ENCODE measurements at regions not wholly inside any gene's neighbourhood (a gene's known extent, or its start where the extent isn't known, plus 50 kb on each side); places are given as distances from the start of the nearest gene placed in this dataset.

DNA sequence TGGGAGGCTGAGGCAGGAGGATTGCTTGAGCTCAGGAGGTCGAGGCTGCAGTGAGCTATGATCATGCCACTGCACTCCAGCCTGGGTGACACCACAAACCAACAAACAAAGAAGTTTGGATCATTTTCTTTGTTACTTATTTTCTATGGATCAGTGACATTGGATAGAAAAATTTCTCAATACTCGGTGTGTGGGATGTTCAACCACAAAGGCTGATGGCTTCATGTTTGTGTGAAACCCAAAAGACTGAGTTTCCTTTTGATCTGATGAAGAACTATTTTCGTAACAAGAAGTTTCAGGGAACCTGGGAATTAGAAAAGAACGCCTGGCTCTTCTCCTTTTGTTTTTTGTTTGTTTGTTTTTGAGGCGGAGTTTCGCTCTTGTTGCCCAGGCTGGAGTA, 104.0 kb downstream of the HOXA1 start:
- WGBS (ENCODE audit: low lambda C conversion rate) = 25% methylated on average over 6 of the region's 6 CpGs

DNA sequence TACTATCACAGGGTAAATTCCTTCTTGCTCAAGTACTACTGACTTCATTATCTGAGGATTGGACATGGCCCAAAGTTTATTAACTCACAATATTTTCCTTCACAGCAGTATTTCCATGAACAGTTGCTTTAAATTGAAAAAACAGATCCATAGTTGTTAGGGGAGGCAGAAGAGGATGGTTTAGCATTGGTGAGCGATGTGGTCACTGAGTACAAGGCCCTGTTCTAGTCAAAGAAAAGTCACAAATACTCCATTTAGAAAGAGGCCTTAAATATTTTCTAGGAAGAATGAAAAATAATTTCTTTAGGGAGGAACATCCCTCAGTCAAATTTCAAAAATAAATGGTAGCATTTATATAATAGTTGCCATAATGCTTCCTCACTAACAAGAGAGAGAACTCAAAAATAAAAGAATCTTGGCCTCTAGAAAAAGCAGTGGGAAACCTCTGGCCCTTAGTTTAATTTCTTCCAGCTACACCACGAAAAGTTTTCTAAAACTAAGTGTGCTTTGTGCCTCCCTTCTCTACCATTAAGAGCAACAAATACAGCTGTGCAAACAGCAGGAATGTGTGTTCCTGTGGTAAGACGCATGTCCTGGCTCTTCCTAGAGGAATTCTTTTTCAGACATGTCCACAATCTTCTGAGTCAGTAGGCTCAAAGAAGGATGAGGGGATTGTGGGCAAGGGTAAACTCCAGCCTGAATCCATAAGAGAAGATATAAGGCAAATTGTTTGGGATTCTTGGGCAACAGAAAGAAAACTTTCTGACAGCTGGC, 105.7 kb downstream of the HOXA1 start:
- Histone ChIP-seq H3K4me2 (no peak overlapping the region), H3K9me2 (no peaks in the 10 kb centered on the region), H2AFZ (ENCODE audit: low read depth) (no peak overlapping the region), H3K79me2 (ENCODE audit: insufficient read depth) (no peaks in the 10 kb centered on the region), H4K20me1 (ENCODE audit: insufficient read depth) (no peaks in the 10 kb centered on the region), H3K9ac (no peak overlapping the region), H3K9me3 (no peaks in the 10 kb centered on the region), H3F3A (replicated peaks; ENCODE audit: insufficient read depth) (no peaks in the 10 kb centered on the region), H3K36me3 (replicated peaks in 1 of 2; ENCODE audit: control insufficient read depth in 1 of 2, insufficient read depth in 2 of 2, low read length in 1 of 2) (no peaks in the 10 kb centered on the region), H3K4me3 (ENCODE audit: low read depth in 2 of 2, low read length in 1 of 2) (no peak overlapping the region), H3K27ac (ENCODE audit: low read depth in 2 of 2, low read length in 1 of 2) (no peak overlapping the region), H3K27me3 (ENCODE audit: insufficient read depth) (peaks cover 24% of the 10 kb centered on the region; the same call in 1 of the 2 replicates), H3K4me1 (ENCODE audit: control insufficient read depth in 1 of 2, insufficient read depth in 2 of 2, low read depth in 1 of 2, low read length in 1 of 2) (no peaks in the 10 kb centered on the region)
- DNase-seq = no peak
- POLR2A ChIA-PET = no interaction called here
- no peak for TF ChIP-seq CHD2 (IDR thresholded peaks at IDR 0.05; ENCODE audit: low read length, partially characterized antibody)
- TF ChIP-seq EZH2phosphoT487 (IDR thresholded peaks at IDR 0.05; ENCODE audit: borderline replicate concordance, low read depth) = no peak
- TF ChIP-seq, protein P1, sequence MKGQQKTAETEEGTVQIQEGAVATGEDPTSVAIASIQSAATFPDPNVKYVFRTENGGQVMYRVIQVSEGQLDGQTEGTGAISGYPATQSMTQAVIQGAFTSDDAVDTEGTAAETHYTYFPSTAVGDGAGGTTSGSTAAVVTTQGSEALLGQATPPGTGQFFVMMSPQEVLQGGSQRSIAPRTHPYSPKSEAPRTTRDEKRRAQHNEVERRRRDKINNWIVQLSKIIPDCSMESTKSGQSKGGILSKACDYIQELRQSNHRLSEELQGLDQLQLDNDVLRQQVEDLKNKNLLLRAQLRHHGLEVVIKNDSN (IDR thresholded peaks at IDR 0.05; ENCODE audit: borderline replicate concordance, low read depth) = no peak
- no peak for TF ChIP-seq TCF12 (IDR thresholded peaks at IDR 0.05)
- TF ChIP-seq TAF1 (IDR thresholded peaks at IDR 0.05; ENCODE audit: borderline replicate concordance, low read depth, low read length) = no peak
- TF ChIP-seq, protein P2, sequence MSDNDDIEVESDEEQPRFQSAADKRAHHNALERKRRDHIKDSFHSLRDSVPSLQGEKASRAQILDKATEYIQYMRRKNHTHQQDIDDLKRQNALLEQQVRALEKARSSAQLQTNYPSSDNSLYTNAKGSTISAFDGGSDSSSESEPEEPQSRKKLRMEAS (IDR thresholded peaks at IDR 0.05; ENCODE audit: low read depth) = no peak
- no peak for TF ChIP-seq CTCF (IDR thresholded peaks at IDR 0.05)
- TF ChIP-seq, protein P3, sequence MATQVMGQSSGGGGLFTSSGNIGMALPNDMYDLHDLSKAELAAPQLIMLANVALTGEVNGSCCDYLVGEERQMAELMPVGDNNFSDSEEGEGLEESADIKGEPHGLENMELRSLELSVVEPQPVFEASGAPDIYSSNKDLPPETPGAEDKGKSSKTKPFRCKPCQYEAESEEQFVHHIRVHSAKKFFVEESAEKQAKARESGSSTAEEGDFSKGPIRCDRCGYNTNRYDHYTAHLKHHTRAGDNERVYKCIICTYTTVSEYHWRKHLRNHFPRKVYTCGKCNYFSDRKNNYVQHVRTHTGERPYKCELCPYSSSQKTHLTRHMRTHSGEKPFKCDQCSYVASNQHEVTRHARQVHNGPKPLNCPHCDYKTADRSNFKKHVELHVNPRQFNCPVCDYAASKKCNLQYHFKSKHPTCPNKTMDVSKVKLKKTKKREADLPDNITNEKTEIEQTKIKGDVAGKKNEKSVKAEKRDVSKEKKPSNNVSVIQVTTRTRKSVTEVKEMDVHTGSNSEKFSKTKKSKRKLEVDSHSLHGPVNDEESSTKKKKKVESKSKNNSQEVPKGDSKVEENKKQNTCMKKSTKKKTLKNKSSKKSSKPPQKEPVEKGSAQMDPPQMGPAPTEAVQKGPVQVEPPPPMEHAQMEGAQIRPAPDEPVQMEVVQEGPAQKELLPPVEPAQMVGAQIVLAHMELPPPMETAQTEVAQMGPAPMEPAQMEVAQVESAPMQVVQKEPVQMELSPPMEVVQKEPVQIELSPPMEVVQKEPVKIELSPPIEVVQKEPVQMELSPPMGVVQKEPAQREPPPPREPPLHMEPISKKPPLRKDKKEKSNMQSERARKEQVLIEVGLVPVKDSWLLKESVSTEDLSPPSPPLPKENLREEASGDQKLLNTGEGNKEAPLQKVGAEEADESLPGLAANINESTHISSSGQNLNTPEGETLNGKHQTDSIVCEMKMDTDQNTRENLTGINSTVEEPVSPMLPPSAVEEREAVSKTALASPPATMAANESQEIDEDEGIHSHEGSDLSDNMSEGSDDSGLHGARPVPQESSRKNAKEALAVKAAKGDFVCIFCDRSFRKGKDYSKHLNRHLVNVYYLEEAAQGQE (IDR thresholded peaks at IDR 0.05; ENCODE audit: low read depth, low read length) = no peak
- TF ChIP-seq, protein P4, sequence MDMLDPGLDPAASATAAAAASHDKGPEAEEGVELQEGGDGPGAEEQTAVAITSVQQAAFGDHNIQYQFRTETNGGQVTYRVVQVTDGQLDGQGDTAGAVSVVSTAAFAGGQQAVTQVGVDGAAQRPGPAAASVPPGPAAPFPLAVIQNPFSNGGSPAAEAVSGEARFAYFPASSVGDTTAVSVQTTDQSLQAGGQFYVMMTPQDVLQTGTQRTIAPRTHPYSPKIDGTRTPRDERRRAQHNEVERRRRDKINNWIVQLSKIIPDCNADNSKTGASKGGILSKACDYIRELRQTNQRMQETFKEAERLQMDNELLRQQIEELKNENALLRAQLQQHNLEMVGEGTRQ (IDR thresholded peaks at IDR 0.05; ENCODE audit: borderline replicate concordance, low read depth, low read length) = no peak
- TF ChIP-seq SIN3A (IDR thresholded peaks at IDR 0.05; ENCODE audit: borderline replicate concordance, low read depth, low read length) = no peak
- no peak for TF ChIP-seq GABPA (IDR thresholded peaks at IDR 0.05; ENCODE audit: low read depth)
- no peak for TF ChIP-seq RXRA (IDR thresholded peaks at IDR 0.05; ENCODE audit: borderline replicate concordance, low read depth)
- no peak for TF ChIP-seq GATA2 (CRISPR knock-in tag; IDR thresholded peaks at IDR 0.05)
- TF ChIP-seq RFX5 (IDR thresholded peaks at IDR 0.05; ENCODE audit: low read length) = no peak
- WGBS (ENCODE audit: low lambda C conversion rate) = 5% methylated on average over 3 of the region's 3 CpGs
- CTCF ChIA-PET = no interaction called here

More for the DNA sequence above, 104.0 kb downstream of the HOXA1 start:
- H3K79me2 ChIP-seq (ENCODE audit: insufficient read depth) = no peaks in the 10 kb centered on the region
- no peaks in the 10 kb centered on the region for H3K4me1 ChIP-seq (ENCODE audit: control insufficient read depth in 1 of 2, insufficient read depth in 2 of 2, low read depth in 1 of 2, low read length in 1 of 2)
- no peaks in the 10 kb centered on the region for H3K9me2 ChIP-seq
- H3K4me2 ChIP-seq = no peak overlapping the region
- no peaks in the 10 kb centered on the region for H3F3A ChIP-seq (replicated peaks; ENCODE audit: insufficient read depth)
- ChIA-PET CTCF (no interaction called here), POLR2A (no interaction called here)
- H3K27ac ChIP-seq (ENCODE audit: low read depth in 2 of 2, low read length in 1 of 2) = no peak overlapping the region
- H3K9ac ChIP-seq = no peak overlapping the region
- H3K36me3 ChIP-seq (replicated peaks in 1 of 2; ENCODE audit: control insufficient read depth in 1 of 2, insufficient read depth in 2 of 2, low read length in 1 of 2) = no peaks in the 10 kb centered on the region
- no peak overlapping the region for H3K4me3 ChIP-seq (ENCODE audit: low read depth in 2 of 2, low read length in 1 of 2)
- no peaks in the 10 kb centered on the region for H3K9me3 ChIP-seq
- TF ChIP-seq FOXJ3 (CRISPR knock-in tag; IDR thresholded peaks at IDR 0.05) (no peak), EP300 (IDR thresholded peaks at IDR 0.05; ENCODE audit: borderline replicate concordance in 1 of 2, low read depth in 1 of 2, low read length in 1 of 2) (no peak), MXI1 (IDR thresholded peaks at IDR 0.05; ENCODE audit: low read depth, low read length) (no peak)
- TF ChIP-seq, protein P1 (IDR thresholded peaks at IDR 0.05; ENCODE audit: borderline replicate concordance, low read depth) = no peak
- no peak for DNase-seq
- H2AFZ ChIP-seq (ENCODE audit: low read depth) = no peak overlapping the region
- H4K20me1 ChIP-seq (ENCODE audit: insufficient read depth) = no peaks in the 10 kb centered on the region
- peaks cover 24% of the 10 kb centered on the region; the same call in 1 of the 2 replicates for H3K27me3 ChIP-seq (ENCODE audit: insufficient read depth)
